PC-3 (cell line): ENCODE measurements at regions not wholly inside any gene's neighbourhood (a gene's known extent, or its start where the extent isn't known, plus 50 kb on each side); places are given as distances from the start of the nearest gene placed in this dataset.

Source experiments
- ATAC-seq: fragments of 200-7000 bp; cut with Tn5 transposase; 2 replicates; pipeline ENCODE4 v1.9.1; 2020; ENCODE audit warnings: mild to moderate bottlenecking, moderate library complexity
- BruUV-seq: library from RNA; stranded (reverse); fragments of 400-500 nt; replicated peaks from 2 replicates; lab custom pipeline; 2021; lab: Mats Ljungman, UMichigan
- CTCF ChIA-PET: fragments of 300-600 bp; sonication (Branson Sonifier 250); formaldehyde crosslinking; loops from one replicate; lab custom pipeline; 2022; ENCODE audit warnings: antibody characterized with exemption; lab: Charles Lee
- POLR2A ChIA-PET: fragments of 300-600 bp; sonication (Branson Sonifier 250); formaldehyde crosslinking; loops from one replicate; lab custom pipeline; 2022; ENCODE audit warnings: antibody characterized with exemption; ENCODE audit not compliant: unreplicated experiment; lab: Charles Lee
- DNase-seq: peaks from one replicate; pipeline ENCODE4 v3.0.0-alpha.2; 2015
- H2AFZ ChIP-seq: fragments of 300-600 bp; sonication (generic); 2 replicates; pipeline ENCODE4 v1.6.0; 2016; ENCODE audit warnings: antibody characterized with exemption, low read length
- H3F3A ChIP-seq: fragments of 300-600 bp; sonication (generic); one replicate; pipeline ENCODE4 v1.6.0; 2017; ENCODE audit warnings: antibody characterized with exemption, low read length, control low read depth, mild to moderate bottlenecking; ENCODE audit not compliant: unreplicated experiment
- H3K27ac ChIP-seq: fragments of 300-600 bp; sonication (generic); 2 replicates; pipeline ENCODE4 v1.5.1; 2016; ENCODE audit warnings: mild to moderate bottlenecking, low read length
- H3K27me3 ChIP-seq: fragments of 300-600 bp; sonication (generic); 2 replicates; pipeline ENCODE4 v1.6.1; 2016; ENCODE audit warnings: low read length, mixed read lengths
- H3K36me3 ChIP-seq: fragments of 300-600 bp; sonication (generic); 2 replicates; pipeline ENCODE4 v1.6.1; 2016; ENCODE audit warnings: low read depth, mixed run types, low read length, mixed read lengths
- H3K4me1 ChIP-seq: fragments of 300-600 bp; sonication (generic); 2 replicates; pipeline ENCODE4 v1.5.1; 2016; ENCODE audit warnings: low read length; ENCODE audit not compliant: insufficient read depth
- H3K4me2 ChIP-seq: fragments of 300-600 bp; sonication (generic); 2 replicates; pipeline ENCODE4 v1.6.0; 2016; ENCODE audit warnings: low read length
- H3K4me3 ChIP-seq: fragments of 300-600 bp; sonication (generic); 2 replicates; pipeline ENCODE4 v1.5.1; 2016; ENCODE audit warnings: mild to moderate bottlenecking, low read length, mixed read lengths
- H3K79me2 ChIP-seq: fragments of 300-600 bp; sonication (generic); 2 replicates; pipeline ENCODE4 v1.6.1; 2017; ENCODE audit warnings: low read length, mixed read lengths
- H3K9ac ChIP-seq: fragments of 300-600 bp; sonication (generic); 2 replicates; pipeline ENCODE4 v1.6.0; 2016; ENCODE audit warnings: mild to moderate bottlenecking, low read length
- H3K9me2 ChIP-seq: fragments of 300-600 bp; sonication (generic); replicated peaks from 2 replicates; pipeline ENCODE4 v1.6.1; 2016; ENCODE audit warnings: mixed run types, low read length, mixed read lengths
- H3K9me3 ChIP-seq: fragments of 300-600 bp; sonication (generic); 2 replicates; pipeline ENCODE4 v1.6.1; 2016; ENCODE audit warnings: low read length, mixed read lengths
- H4K20me1 ChIP-seq: fragments of 300-600 bp; sonication (generic); 2 replicates; pipeline ENCODE4 v1.6.1; 2016; ENCODE audit warnings: low read length, mixed read lengths
- EZH2 ChIP-seq: fragments of 300-600 bp; sonication (generic); IDR thresholded peaks from one replicate; pipeline ENCODE4 v1.6.1; 2017; ENCODE audit warnings: antibody characterized with exemption, mild to moderate bottlenecking, low read length; ENCODE audit not compliant: unreplicated experiment
- EZH2phosphoT487 ChIP-seq: fragments of 300-600 bp; sonication (generic); IDR thresholded peaks from 2 replicates; pipeline ENCODE4 v1.6.1; 2018; ENCODE audit warnings: mild to moderate bottlenecking, antibody characterized with exemption, low read length, borderline replicate concordance
- intact Hi-C: fragments of 100-400 bp; cut with micrococcal nuclease; formaldehyde crosslinking; loops from 2 replicates; pipeline ENCODE4 v1.9.0; 2023
- TF ChIP-seq, protein P1 (sequence below): fragments of 300-600 bp; sonication (generic); conservative IDR thresholded peaks from 2 replicates; pipeline ENCODE4 v1.5.1; 2017; ENCODE audit warnings: antibody characterized with exemption, low read depth, mild to moderate bottlenecking, low read length

GRCh38 chr4:150008546-150008945 is 69.7 kb upstream of the DCLK2 start:
- Histone ChIP-seq H2AFZ (no peak overlapping the region), H3K27me3 (no peaks in the 10 kb centered on the region), H3K79me2 (no peaks in the 10 kb centered on the region), H3K4me1 (no peaks in the 10 kb centered on the region), H3K27ac (no peak overlapping the region), H3K9me3 (no peaks in the 10 kb centered on the region), H3K9me2 (no peaks in the 10 kb centered on the region), H3F3A (no peaks in the 10 kb centered on the region), H3K36me3 (no peaks in the 10 kb centered on the region), H3K9ac (no peak overlapping the region), H3K4me2 (no peak overlapping the region), H4K20me1 (no peaks in the 10 kb centered on the region), H3K4me3 (no peak overlapping the region)
- ChIA-PET CTCF (no interaction called here), POLR2A (no interaction called here)
- no peak for DNase-seq
- TF ChIP-seq, protein P1, sequence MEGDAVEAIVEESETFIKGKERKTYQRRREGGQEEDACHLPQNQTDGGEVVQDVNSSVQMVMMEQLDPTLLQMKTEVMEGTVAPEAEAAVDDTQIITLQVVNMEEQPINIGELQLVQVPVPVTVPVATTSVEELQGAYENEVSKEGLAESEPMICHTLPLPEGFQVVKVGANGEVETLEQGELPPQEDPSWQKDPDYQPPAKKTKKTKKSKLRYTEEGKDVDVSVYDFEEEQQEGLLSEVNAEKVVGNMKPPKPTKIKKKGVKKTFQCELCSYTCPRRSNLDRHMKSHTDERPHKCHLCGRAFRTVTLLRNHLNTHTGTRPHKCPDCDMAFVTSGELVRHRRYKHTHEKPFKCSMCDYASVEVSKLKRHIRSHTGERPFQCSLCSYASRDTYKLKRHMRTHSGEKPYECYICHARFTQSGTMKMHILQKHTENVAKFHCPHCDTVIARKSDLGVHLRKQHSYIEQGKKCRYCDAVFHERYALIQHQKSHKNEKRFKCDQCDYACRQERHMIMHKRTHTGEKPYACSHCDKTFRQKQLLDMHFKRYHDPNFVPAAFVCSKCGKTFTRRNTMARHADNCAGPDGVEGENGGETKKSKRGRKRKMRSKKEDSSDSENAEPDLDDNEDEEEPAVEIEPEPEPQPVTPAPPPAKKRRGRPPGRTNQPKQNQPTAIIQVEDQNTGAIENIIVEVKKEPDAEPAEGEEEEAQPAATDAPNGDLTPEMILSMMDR = no peak
- no peak for ATAC-seq
- BruUV-seq = no TSS peak
- intact Hi-C loops = no loop called here

- CTCF ChIA-PET = interaction anchor here (0.7 to 0.9 kb wide), 2 partner anchors 200 to 208 kb away, joined by 3 to 5 read pairs; no protein-coding TSS in a partner anchor
- Histone ChIP-seq H3K4me1 (no peaks in the 10 kb centered on the region), H3K9me2 (no peaks in the 10 kb centered on the region), H3K9me3 (no peaks in the 10 kb centered on the region), H3K36me3 (no peaks in the 10 kb centered on the region), H3F3A (no peaks in the 10 kb centered on the region), H3K79me2 (no peaks in the 10 kb centered on the region), H4K20me1 (no peaks in the 10 kb centered on the region), H3K27me3 (no peaks in the 10 kb centered on the region), H3K4me2 (no peak overlapping the region), H3K4me3 (no peak overlapping the region), H3K9ac (no peak overlapping the region), H2AFZ (no peak overlapping the region), H3K27ac (no peak overlapping the region)
- DNase-seq (no peak), ATAC-seq (no peak)
- intact Hi-C loops = no loop called here
- no peak for TF ChIP-seq EZH2phosphoT487
- TF ChIP-seq, protein P1 = no peak
- TF ChIP-seq EZH2 = no peak
- POLR2A ChIA-PET = no interaction called here
- no TSS peak for BruUV-seq
These were observed 68.7 kb upstream of the DCLK2 start for GRCh38 chr4:150009533-150009932.

DNA sequence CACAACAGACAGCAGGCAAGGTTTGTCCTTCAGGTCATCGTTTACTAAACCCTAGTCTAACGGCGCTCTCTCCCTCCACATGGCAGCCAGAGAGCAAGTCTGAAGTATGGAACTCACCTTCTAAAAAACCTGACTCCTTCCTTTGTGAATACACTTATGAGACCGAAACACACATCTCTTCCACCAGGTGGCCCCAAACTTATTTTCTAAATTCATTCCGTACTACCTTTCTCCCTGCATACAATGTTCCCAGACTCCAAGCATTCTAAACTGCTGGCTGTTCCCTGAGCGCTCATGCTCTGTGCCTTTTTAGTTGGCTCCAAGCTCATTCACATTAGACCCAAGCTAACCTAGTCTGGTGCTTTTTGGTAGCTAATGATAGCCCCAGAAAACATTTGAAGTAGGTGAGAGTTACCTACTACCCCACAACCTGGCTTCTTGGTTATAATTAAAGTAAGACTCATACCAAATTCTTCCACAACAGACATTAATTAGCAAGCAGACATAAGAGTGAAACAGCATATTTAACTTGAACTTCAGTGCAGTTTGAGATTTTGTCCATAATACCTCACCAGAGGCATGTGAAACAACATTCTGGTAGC is 67.6 kb upstream of the DCLK2 start:
- H3K4me1 ChIP-seq = no peaks in the 10 kb centered on the region
- H3K9me3 ChIP-seq = no peaks in the 10 kb centered on the region
- H3K79me2 ChIP-seq = no peaks in the 10 kb centered on the region
- POLR2A ChIA-PET = no interaction called here
- intact Hi-C loops = loop anchor here (1.0 to 5.0 kb wide), 2 partner anchors 67 to 199 kb away; partner anchors contain the start of gene DCLK2
- H2AFZ ChIP-seq = peak overlapping the region; percentile 66
- peak; percentile 87 for ATAC-seq
- H3K27me3 ChIP-seq = no peaks in the 10 kb centered on the region
- H3K9me2 ChIP-seq = no peaks in the 10 kb centered on the region
- H3K9ac ChIP-seq = no peak overlapping the region
- DNase-seq = peak; percentile 69
- no peak overlapping the region for H3K4me3 ChIP-seq
- no peak for TF ChIP-seq EZH2phosphoT487
- TF ChIP-seq, protein P1 = peak; percentile 59
- no peak overlapping the region for H3K27ac ChIP-seq
- no peaks in the 10 kb centered on the region for H3K36me3 ChIP-seq
- no TSS peak for BruUV-seq
- CTCF ChIA-PET = interaction anchor here (0.5 to 1.2 kb wide), 3 partner anchors 199 to 319 kb away, joined by 4 to 7 read pairs (median 5); no protein-coding TSS in a partner anchor
- H3K4me2 ChIP-seq = no peak overlapping the region
- H4K20me1 ChIP-seq = no peaks in the 10 kb centered on the region
- no peaks in the 10 kb centered on the region for H3F3A ChIP-seq
